Epithelial cell of esophagus (primary cell): ENCODE measurements at regions not wholly inside any gene's neighbourhood (a gene's known extent, or its start where the extent isn't known, plus 50 kb on each side); places are given as distances from the start of the nearest gene placed in this dataset.

Source experiments
- DNase-seq: peaks from one replicate; pipeline ENCODE4 v3.0.0; 2010; ENCODE audit warnings: low read depth
- H3K4me3 ChIP-seq: 2 replicates; pipeline ENCODE4 v1.5.1; 2011; ENCODE audit warnings: mild to moderate bottlenecking, low read length, control low read depth
- CTCF ChIP-seq: IDR thresholded peaks from 2 replicates; pipeline ENCODE4 v1.5.1; 2011; ENCODE audit warnings: low read depth, mild to moderate bottlenecking, low read length, control low read depth, inconsistent platforms; ENCODE audit not compliant: insufficient read depth; ENCODE audit errors: missing control alignments

- DNase-seq = no peak
- no peak overlapping the region for H3K4me3 ChIP-seq
- no peak for TF ChIP-seq CTCF
Measured at GRCh38 chr2:9100080-9100876, 96.8 kb upstream of the MBOAT2 start.

- H3K4me3 ChIP-seq = no peak overlapping the region
- DNase-seq = peak; percentile 23
- TF ChIP-seq CTCF = no peak
Measured at GRCh38 chr2:9099341-9099751, 95.9 kb upstream of the MBOAT2 start.

- no peak overlapping the region for H3K4me3 ChIP-seq
- TF ChIP-seq CTCF = no peak
- DNase-seq = no peak
Measured at GRCh38 chr2:9097892-9098291, 94.4 kb upstream of the MBOAT2 start.

- no peak overlapping the region for H3K4me3 ChIP-seq
- DNase-seq = no peak
- no peak for TF ChIP-seq CTCF
Measured at GRCh38 chr2:9097239-9097638, 93.8 kb upstream of the MBOAT2 start.

- no peak for TF ChIP-seq CTCF
- no peak for DNase-seq
Measured at GRCh38 chr2:9096761-9097160, 93.3 kb upstream of the MBOAT2 start.

GRCh38 chr2:9095690-9096089 lies 92.2 kb upstream of the MBOAT2 start:
- DNase-seq = peak; percentile 35
- peak; percentile 15 for TF ChIP-seq CTCF
- H3K4me3 ChIP-seq = no peak overlapping the region

More at GRCh38 chr2:9096761-9097160, 93.3 kb upstream of the MBOAT2 start:
- no peak overlapping the region for H3K4me3 ChIP-seq

GRCh38 chr2:9095226-9095625 lies 91.7 kb upstream of the MBOAT2 start:
- no peak overlapping the region for H3K4me3 ChIP-seq
- no peak for DNase-seq
- TF ChIP-seq CTCF = no peak
